HG02798 (cell line): ENCODE measurements at regions not wholly inside any gene's neighbourhood (a gene's known extent, or its start where the extent isn't known, plus 50 kb on each side); places are given as distances from the start of the nearest gene placed in this dataset.

Experiments used
- ATAC-seq: cut with Tn5 transposase; IDR thresholded peaks from one replicate; pipeline ENCODE4 v1.9.1; 2021; ENCODE audit warnings: mild to moderate bottlenecking; ENCODE audit not compliant: unreplicated experiment, poor library complexity

DNA sequence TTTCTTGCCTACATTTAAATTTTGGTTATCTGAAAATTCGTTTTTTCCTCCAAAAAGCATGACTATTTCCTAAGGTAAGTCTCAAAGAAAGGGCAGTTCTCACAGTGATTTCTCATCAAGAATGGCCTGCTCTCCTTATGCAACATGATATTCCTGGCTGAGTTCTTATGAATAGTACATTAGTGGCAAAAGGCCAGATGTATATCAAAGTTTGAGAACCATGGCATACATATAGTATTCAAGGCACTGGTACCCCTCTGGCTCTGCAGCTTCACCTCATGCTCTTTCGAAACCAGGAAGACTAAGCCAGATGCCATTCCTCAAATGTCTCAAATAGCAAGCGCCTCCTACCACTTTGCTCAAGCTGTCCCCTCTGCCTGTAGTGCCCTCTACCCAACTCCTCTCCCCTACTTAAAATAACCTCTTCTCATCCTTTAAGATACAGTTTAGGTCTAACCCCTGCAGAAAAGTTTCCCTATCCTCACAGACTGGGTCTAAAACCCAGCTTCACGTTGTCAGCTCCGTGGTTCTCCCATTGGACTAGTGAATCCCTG is 280.3 kb downstream of the HACE1 start:
- ATAC-seq, result no peak

DNA sequence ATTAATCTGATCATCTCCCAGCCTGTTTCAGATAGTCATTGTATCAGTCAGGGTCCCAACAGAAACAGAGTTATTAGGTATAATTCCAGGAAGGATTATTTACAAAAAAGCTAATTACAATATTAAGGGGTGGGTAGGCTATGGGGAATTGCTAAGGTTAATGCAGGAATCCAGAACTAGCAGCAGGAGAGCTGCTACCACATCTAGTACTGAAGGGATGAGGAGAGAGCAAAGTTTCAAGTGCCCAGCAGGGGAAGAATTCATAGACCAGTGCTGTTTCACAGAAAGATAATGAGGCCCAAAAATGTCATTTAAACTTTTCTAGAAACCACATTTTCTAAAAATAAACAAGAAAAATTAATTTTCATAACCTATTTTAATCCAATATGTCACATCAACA is 284.2 kb downstream of the HACE1 start:
- ATAC-seq, result no peak

DNA sequence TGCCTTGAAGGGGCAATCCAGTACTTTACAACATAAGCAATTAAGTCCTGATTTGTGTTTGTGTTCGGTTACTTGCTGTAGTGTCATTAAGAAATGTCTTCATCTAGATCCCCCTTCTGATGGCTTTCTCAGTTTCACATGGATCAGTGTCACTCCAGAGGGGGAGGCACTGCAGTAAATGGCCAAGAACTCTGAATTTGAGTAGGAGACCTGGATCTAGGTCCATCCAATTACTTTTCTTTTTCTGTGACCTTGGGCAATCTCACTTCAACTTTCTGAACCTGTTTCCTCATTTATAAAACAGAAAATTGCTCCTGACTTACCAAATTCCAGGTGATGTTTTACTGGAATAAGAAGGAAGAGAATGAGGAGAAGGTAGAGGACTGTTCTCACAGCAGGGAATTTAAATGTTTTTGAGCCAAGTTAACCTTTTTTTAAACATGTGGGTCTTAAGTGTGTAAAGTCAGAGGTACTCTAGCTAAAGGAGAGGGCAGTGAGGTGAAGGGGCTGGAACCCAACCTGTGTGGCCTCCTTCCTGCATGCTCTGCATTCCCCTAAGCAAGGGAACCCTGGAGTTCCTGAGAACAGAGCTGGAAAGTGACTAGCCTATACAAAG is 285.5 kb downstream of the HACE1 start:
- ATAC-seq, result no peak

DNA sequence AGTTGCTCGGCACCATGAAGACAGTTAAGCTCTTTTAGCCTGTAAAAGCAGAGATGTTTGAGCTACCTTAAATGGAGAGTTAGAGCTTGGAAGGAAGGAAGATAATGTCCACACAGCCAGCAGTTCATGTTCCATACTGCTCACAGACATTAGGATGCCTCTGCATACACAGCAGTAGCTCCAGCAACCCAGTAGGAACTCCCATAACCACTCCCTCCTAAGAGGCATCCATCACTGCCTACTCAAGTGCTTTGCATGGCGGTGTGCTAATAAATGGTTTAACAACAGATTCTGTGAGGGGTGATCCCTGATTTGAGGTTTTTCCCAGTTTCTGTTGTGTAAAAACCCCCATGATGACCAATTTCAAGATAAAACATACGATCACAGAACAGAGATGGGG is 286.4 kb downstream of the HACE1 start:
- no peak for ATAC-seq

DNA sequence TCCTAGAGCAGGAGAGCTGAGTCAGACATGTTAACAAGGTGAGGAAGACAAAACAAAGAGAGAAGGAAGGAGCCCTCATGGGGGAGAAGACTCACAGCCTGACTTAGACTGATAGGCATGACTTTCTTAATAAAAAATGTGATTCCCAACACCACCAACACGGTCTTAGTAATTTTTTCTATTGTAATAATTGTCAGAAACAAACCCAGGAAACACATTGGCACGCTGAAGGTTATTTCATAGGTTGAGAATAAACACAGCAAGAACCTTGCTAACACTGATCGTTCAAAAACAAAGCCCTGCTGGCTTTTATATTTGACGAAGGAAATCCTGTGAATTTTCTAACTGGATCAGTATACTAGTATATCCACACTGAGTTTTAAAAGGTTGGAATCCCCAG is 286.8 kb downstream of the HACE1 start:
- ATAC-seq, result no peak

DNA sequence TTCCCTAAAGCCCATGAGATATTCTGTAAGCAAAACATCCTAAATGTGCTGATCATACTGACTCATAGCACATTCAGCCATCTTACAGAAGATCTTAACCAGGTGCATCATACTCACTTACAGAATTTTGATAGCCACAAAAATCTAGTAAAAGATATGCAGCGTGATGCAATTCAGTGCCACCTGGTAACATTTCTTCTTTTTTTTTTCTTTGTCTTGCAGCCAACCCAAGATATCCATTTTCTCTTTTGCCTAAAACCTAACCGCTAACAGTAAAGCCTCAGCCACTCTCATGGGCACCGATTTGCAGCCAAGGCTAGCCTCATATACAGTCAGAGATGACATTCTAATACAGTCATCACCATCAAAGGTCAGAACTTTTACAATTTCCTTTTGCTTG is 293.3 kb downstream of the HACE1 start:
- ATAC-seq, result no peak

DNA sequence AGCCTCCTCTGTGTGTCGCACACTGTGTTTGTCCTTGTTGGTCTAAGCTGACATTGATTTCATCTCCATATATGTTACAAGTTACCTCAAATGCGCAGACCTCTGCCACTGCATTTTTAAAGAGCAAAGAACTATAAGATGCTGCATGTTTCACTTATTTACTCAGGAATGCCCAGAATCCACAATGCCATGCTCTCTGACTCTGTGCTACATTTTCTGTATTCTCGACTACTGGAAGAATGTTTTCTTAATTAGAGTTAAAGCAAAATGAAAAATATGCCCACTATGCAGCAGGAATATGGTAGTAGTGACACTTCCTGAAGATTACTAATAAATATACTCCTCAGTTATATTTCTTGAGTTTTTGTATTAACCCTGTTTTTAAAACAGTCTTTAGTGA is 296.4 kb downstream of the HACE1 start:
- no peak for ATAC-seq

DNA sequence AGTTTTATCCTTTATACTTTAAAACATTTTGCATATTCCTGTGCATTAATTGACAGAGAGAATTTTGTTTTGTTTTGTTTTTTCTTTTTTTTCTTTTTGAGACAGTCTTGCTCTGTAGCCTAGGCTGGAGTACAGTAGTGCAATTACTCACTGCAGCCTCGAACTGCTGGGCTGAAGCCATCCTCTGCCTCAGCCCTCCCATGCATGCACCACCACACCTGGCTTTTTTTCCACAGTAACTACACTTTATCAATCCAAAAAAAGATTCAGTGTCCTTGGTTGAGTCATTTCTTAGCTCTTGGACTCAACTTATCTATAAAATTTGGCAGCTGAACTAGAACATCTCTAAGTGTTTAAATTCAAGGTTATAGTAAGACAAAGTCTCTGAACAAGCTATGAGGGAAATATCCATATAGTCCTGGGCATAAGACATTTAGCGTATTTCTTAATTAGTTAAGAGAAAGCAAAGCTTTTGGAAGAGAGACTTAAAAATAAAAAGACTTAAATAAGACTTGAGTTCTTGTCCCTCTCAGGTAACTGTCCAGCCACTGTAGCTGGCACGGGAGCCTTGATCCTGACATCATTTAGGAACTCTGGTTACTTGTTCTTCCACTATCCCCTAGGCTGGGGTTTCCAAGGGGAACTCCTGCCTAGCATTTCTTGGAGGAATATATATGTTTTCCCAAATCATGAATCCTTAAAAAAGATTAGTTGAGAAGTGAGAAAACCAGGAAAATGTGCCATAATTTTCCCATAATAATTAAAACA is 300.1 kb downstream of the HACE1 start:
- no peak for ATAC-seq

DNA sequence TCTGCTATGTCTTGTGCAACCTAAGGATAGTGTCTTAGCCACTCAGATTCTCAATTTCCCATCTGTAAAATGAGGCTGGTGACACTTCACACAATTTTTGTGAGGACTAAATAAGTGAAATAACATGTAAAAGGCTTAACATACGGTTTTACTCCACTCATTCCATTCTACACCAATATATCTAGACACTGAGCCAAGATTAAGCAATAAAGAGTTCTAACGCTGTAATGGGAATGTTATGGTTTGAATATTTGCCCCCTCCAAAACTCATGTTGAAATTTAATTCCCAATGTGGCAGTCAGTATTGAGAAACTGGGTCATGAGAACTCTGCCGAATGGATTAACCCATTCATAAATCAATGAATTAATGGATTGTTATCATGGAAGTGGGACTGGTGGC is 301.0 kb downstream of the HACE1 start:
- ATAC-seq, result no peak

DNA sequence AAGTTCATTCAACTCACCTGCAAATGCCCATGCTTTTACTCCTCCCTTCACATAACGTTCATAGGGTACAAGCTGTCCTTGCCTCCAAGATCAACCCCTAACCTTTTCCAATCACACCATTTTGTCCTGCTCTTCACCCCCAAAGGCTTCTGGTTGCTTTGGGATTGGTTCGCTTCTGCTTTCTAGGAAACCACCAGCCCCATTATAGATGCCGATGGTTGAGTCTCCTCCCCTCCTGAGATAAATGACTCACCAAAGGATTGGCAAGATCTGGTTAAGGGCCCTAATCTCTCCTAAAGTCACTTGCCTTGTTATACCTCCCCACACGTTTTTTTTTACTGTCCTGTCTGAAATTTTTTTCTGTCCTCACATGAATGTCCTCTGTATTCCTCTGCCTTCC is 311.4 kb downstream of the HACE1 start:
- ATAC-seq, result no peak

DNA sequence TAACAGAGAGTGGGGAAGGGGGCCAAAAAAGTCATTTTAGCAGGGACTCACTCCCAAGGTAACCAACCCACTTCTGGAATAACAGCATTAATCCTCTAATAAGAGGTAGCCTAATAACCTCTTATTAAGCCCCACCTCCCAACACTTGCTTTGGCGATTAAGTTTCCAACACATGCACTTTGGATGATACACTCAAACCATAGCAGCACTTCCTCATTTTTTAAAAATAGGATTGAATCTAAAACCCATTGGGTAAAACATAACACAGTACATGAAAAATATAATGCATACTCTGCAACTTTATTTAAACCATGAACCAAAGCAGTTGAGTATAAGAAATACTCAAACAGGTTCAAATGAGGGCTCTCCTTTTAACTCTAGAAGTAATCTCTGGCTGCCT is 318.3 kb downstream of the HACE1 start:
- ATAC-seq, result no peak

DNA sequence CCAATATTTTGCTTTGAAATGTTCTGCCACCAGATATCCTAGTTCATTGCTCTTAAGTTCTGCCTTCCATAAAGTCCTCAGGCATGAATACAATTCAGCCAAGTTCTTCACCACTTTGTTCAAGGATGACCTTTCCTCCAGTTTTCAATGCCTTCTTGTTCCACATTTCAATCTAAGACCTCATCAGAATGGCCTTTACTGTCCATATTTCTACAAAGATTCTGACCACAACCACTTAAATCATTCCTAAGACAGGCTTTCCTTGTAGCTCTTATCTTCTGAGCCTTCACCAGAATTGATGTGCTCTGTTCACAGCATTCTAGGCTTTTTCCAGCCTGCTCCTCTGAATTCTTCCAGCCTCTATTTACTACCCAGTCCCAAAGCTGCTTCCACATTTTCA is 319.0 kb downstream of the HACE1 start:
- no peak for ATAC-seq

DNA sequence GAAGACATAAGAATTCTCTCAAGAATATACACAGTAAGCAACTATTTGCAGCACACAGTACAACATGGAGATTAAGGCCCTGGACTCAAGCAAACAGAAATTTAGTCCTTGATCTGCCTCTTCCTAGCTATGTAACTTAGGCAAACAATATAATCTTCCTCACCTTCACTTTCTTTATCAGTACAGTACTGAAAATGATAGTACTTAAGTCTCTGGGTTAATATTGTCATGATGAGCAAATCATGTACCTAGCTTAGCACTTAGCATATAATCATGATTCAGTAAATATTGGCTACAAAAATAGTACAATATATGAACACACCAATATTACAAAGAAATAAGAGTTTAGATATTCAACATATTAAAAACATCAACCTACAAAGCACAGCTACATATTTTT is 320.5 kb downstream of the HACE1 start:
- no peak for ATAC-seq

DNA sequence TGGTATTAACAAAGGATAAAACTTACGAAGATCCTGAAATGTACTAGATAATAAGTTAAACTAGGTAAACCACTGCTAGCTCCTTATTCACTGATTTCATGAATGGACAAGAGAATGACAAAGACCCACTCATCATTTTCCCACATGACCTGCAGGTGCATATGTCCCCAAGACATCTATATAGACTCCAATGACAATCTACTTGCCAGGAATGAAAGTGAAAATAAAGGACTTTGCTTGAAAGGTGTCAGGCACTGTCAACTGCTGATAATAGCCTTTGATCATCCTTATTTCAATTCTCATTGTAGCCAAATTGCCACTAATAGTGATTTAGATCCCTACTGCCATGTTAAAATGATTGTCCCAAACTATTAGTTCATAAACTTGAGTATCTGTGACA is 321.8 kb downstream of the HACE1 start:
- ATAC-seq, result no peak

DNA sequence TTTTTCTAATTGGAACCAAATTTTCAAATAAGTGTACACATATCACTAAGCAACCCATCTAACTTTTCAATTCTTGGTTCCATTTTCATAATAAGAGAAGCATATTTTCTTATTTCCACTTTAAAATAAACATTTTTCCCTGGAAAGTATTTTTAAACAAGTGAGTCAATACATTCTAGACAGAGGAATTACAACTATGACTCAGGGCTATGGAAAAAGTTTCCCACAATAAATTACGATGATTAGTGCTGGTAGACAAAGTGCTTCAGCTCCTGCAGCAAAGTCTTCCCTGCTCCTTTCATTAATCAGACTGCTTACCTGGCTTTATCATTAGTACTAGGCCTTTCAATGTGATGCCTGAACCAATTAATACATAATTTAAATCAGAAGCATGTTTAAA is 322.5 kb downstream of the HACE1 start:
- ATAC-seq, result no peak

DNA sequence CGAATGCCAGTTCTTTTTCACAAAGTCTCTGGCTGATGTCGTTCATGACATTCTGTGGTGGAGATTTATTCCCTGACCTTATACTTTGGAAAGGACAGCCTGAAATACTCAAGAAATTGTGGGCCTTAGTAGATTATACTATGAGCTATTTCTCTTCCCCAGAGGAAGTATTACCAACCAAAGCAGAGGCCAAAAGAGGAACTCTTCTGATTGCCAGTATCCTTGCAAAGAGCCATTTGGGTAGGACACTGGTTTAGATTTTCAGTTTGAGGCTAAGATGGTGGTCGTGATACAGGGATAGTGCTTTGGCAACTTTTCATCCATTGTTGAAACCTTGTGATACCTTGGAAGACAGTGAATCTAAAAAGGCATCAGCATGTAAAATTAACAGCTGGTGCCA is 327.3 kb downstream of the HACE1 start:
- no peak for ATAC-seq

DNA sequence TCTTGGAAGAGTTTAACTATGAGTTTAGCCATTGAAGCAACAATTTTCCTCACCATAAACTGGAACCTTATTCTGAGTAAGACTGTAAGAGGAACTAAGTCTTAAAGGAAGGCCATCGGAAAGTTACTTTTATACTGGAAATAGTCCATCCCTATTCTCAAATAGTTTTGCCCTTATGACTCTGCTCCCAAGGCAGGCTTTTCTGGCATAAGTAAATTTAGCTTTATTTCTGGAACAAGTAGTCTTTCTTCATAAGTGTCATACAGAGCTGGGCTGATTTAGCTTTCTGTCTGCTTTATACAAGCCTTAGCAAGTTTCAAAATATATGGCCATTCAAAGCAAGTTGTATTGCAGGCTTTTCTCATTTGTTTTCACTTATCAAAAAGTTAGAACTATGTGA is 328.1 kb downstream of the HACE1 start:
- no peak for ATAC-seq

DNA sequence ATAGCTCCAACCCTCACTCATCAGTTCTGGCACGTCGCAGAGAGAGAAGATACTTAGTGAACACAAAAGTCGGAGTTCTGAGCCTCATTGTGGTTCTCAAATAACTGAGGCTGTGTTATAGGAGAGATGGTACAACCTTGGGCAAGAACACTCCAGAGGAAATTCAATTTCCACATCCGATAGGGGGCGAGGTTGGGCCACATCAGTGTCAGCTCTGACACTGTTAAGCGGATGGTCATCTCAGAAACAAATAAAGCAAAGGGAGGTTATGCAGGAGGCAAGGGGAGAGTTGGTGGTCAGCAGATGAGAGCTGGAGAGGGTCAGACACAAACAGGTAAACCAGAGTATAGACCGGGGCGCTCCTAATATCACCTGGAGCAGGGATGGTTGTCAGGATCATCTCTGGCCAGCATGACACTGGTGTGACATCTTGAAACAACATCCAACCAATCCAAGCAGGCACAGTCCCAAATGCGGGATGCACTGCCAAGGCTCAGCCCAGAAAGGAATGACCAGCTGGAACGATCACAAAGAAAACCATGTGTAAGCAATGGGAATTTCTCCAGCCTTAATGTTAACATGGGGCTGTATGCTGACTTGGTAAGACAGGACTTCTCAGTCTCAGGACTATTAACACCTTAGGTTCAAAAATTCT is 331.8 kb downstream of the HACE1 start:
- no peak for ATAC-seq

DNA sequence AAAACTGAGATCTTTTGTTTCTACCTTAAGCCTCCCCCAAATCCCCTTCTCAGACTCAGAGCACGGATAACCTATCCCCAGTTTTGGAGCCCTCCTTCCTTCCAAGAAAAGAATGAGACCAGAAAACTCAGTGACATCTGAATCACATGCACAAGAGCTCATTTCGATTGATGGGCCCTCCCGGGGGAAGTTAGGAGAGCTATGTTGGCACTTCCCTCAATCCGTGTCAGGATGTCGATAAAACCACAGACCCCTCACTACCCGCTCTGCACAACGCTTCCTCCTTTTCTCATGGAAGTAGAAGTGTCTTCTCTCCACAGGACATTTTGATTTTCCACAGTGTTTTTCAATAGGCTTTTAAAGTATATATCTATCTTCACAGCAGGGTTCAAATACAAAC is 332.4 kb downstream of the HACE1 start:
- ATAC-seq, result no peak

DNA sequence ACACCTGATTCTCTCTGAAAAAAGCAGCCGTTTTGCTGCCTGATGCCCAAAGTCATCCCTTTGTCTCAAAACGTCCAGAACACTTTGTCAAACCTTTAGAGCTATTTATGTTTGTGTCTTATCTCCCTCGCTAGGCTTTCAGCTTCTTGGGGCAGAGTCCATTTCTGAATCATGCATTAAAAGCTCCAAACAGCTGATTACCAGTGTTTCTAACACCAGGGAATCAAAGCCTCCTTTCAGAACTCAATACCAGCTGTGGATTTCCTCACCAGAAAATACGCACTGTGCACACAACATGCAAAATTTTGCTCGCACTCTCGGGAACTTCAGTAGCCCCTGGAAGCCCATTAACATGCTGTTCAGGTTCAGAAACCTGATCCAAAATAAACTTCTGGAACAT is 333.3 kb downstream of the HACE1 start:
- ATAC-seq, result no peak

DNA sequence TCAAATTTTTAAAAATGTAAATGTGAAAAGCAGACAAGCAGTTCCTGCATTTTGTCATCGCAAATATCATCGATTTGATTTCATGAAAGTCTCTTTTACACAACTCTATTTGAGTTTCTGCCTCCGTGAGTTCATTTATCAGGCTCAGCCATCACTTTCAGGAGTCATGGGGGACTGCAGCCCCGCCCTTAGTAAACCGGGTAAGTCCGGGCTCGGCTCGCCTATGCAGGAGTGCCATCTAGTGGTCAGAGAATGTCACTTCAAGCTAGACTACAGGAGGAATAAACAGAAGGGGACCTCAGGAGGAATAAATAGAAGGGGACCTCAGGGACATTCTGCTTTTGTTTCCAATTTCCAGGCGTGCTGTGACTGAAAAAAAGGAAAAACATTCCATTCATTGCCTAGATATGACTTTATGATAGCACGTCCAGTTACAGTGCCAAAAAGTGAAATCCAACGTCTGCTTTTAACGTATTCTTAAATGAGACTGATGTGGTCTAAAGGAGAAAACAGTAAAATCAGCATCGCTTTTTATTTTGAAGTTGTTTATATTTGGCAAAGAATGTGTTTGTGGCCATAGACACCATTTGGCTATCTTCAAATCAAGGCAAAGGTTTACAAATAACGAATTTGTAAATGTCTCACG is 333.9 kb downstream of the HACE1 start:
- ATAC-seq, result peak; percentile 98
